Gastroesophageal sphincter (tissue), 4 donors: ENCODE measurements at regions not wholly inside any gene's neighbourhood (a gene's known extent, or its start where the extent isn't known, plus 50 kb on each side); places are given as distances from the start of the nearest gene placed in this dataset.

Experiments
- ATAC-seq: fragments of 150-250 bp; one replicate; pipeline ENCODE4 v1.9.1; 2016; ENCODE audit warnings: mild to moderate bottlenecking, moderate library complexity
- H3K27ac ChIP-seq, 4 donors: fragments of 200-600 bp; sonication (generic) in 3 of 4; 1 replicate in 3 of 4; 2 replicates in 1 of 4; pipeline ENCODE4 v1.5.1; 2016 to 2019
- H3K27me3 ChIP-seq: fragments of 200-600 bp; sonication (generic); one replicate; pipeline ENCODE4 v1.5.1; 2019
- H3K36me3 ChIP-seq, 2 donors: fragments of 200-600 bp; sonication (generic); one replicate each; pipeline ENCODE4 v1.5.1; 2019; ENCODE audit warnings: control low read depth in 1 of 2
- H3K4me1 ChIP-seq, 3 donors: fragments of 200-600 bp; sonication (generic); 1 replicate in 2 of 3; 2 replicates in 1 of 3; pipeline ENCODE4 v1.5.1; 2016 to 2019; ENCODE audit warnings: control low read depth in 2 of 3
- H3K4me3 ChIP-seq, 2 donors: fragments of 200-600 bp; sonication (generic); one replicate each; pipeline ENCODE4 v1.5.1; 2019; ENCODE audit warnings: mild to moderate bottlenecking in 1 of 2, moderate library complexity in 1 of 2
- H3K9me3 ChIP-seq, 3 donors: fragments of 200-600 bp; sonication (generic); one replicate each; pipeline ENCODE4 v1.5.1; 2017 to 2019; ENCODE audit warnings: control low read depth in 2 of 3
- CTCF ChIP-seq, 4 experiments: fragments of 200-600 bp in 2 of 4; fragments of 450-650 bp in 2 of 4; sonication (generic) in 1 of 4; IDR thresholded peaks; one replicate each; pipeline ENCODE4 v1.5.1; 2017 to 2019; ENCODE audit warnings: antibody characterized with exemption in 4 of 4, mild to moderate bottlenecking in 2 of 4, moderate library complexity in 2 of 4
- EP300 ChIP-seq: sonication (generic); formaldehyde crosslinking; IDR thresholded peaks from one replicate; pipeline ENCODE4 v1.6.1; 2017; ENCODE audit warnings: antibody characterized with exemption, mild to moderate bottlenecking
- POLR2A ChIP-seq, 2 donors: fragments of 450-650 bp; IDR thresholded peaks; one replicate each; pipeline ENCODE4 v1.6.1; 2017; ENCODE audit warnings: antibody characterized with exemption in 2 of 2, mild to moderate bottlenecking in 2 of 2, moderate library complexity in 1 of 2
- POLR2AphosphoS5 ChIP-seq: sonication (generic); formaldehyde crosslinking; IDR thresholded peaks from one replicate; pipeline ENCODE4 v1.6.1; 2017; ENCODE audit warnings: antibody characterized with exemption
- WGBS, 2 donors: methylation state at CpG; one replicate each; pipeline ENCODE4 v1.1.5; 2018; ENCODE audit warnings: low coverage in 1 of 2; 5-methylcytosine and 5-hydroxymethylcytosine counted together

GRCh38 chr3:178073366-178073765 is 462.9 kb upstream of the KCNMB2 start:
- ATAC-seq = no peak
- no peak for TF ChIP-seq CTCF (IDR thresholded peaks at IDR 0.05)
- no peak for TF ChIP-seq POLR2AphosphoS5
- no peaks in the 10 kb centered on the region for H3K36me3 ChIP-seq
- peaks cover 10 to 43% (median 10%) of the 10 kb centered on the region in 3 donors for H3K4me1 ChIP-seq
- no peak overlapping the region for H3K4me3 ChIP-seq
- no peaks in the 10 kb centered on the region for H3K9me3 ChIP-seq
- WGBS, 2 donors = 87 to 96% methylated on average over 3 of the region's 3 CpGs
- no peak overlapping the region for H3K27ac ChIP-seq
- H3K27me3 ChIP-seq = no peaks in the 10 kb centered on the region

- 51 to 71% methylated on average over 4 to 5 of the region's 5 CpGs for WGBS, 2 donors
- no peak for ATAC-seq
- Histone ChIP-seq H3K9me3 (no peaks in the 10 kb centered on the region), H3K4me1 (peaks cover 10 to 56% (median 17%) of the 10 kb centered on the region in 3 donors), H3K27ac (no peak overlapping the region), H3K27me3 (no peaks in the 10 kb centered on the region), H3K4me3 (no peak overlapping the region), H3K36me3 (no peaks in the 10 kb centered on the region)
- TF ChIP-seq CTCF (IDR thresholded peaks at IDR 0.05) (no peak), POLR2A (IDR thresholded peaks at IDR 0.05) (no peak), POLR2AphosphoS5 (no peak), EP300 (no peak)
These were observed 460.9 kb upstream of the KCNMB2 start for GRCh38 chr3:178075344-178075743.

GRCh38 chr3:178078953-178079352 is 457.3 kb upstream of the KCNMB2 start:
- Histone ChIP-seq H3K4me1 (peaks cover 0 to 37% (median 12%) of the 10 kb centered on the region in 3 donors), H3K27me3 (no peaks in the 10 kb centered on the region), H3K4me3 (no peak overlapping the region), H3K9me3 (no peaks in the 10 kb centered on the region), H3K27ac (peak overlapping the region; percentile 15 to 76 (median 66)), H3K36me3 (no peaks in the 10 kb centered on the region)
- TF ChIP-seq POLR2AphosphoS5 (peak; percentile 60), POLR2A (IDR thresholded peaks at IDR 0.05) (no peak)
- peak; percentile 54 for ATAC-seq
- WGBS, 2 donors = 0 to 11% methylated on average over 1 of the region's 1 CpG

- TF ChIP-seq POLR2AphosphoS5 (no peak), CTCF (IDR thresholded peaks at IDR 0.05) (no peak), EP300 (no peak), POLR2A (IDR thresholded peaks at IDR 0.05) (no peak)
- H3K4me1 ChIP-seq = peaks cover 10 to 47% (median 22%) of the 10 kb centered on the region in 3 donors
- no peaks in the 10 kb centered on the region for H3K27me3 ChIP-seq
- no peak overlapping the region for H3K4me3 ChIP-seq
- WGBS, 2 donors = 13 to 57% methylated on average over 1 of the region's 1 CpG
- H3K27ac ChIP-seq = peak overlapping the region in 2 of 4 donors; percentile 20 to 76
- ATAC-seq = no peak
- no peaks in the 10 kb centered on the region for H3K36me3 ChIP-seq
- H3K9me3 ChIP-seq = no peaks in the 10 kb centered on the region
These were observed 456.3 kb upstream of the KCNMB2 start for GRCh38 chr3:178079966-178080365.

GRCh38 chr3:178082326-178082906 is 453.8 kb upstream of the KCNMB2 start:
- Histone ChIP-seq H3K27me3 (no peaks in the 10 kb centered on the region), H3K4me1 (peaks cover 21 to 61% (median 33%) of the 10 kb centered on the region in 3 donors), H3K9me3 (no peaks in the 10 kb centered on the region), H3K4me3 (no peak overlapping the region), H3K27ac (peak overlapping the region; percentile 36 to 78 (median 68)), H3K36me3 (no peaks in the 10 kb centered on the region)
- TF ChIP-seq CTCF (IDR thresholded peaks at IDR 0.05) = no peak
- no peak for TF ChIP-seq POLR2A (IDR thresholded peaks at IDR 0.05)
- no peak for TF ChIP-seq EP300
- no peak for TF ChIP-seq POLR2AphosphoS5
- WGBS, 2 donors = 47 to 68% methylated on average over 3 to 4 of the region's 4 CpGs
- ATAC-seq = no peak
